BLaER1 treated with 17β-estradiol and CSF1 and Interleukin-3, amounts not matched to agents 10 nM and 100 nM (cell line): ENCODE measurements at regions not wholly inside any gene's neighbourhood (a gene's known extent, or its start where the extent isn't known, plus 50 kb on each side); places are given as distances from the start of the nearest gene placed in this dataset.

Experiments used
- H3K27ac ChIP-seq, 11 experiments: shearing (Covaris generic); formaldehyde crosslinking; 2 replicates each; pipeline ENCODE4 v1.8.1; 2022
- H3K27me3 ChIP-seq, 11 experiments: shearing (Covaris generic); formaldehyde crosslinking; 2 replicates each; pipeline ENCODE4 v1.8.1; 2022
- H3K36me3 ChIP-seq, 11 experiments: shearing (Covaris generic); formaldehyde crosslinking; 2 replicates each; pipeline ENCODE4 v1.8.1; 2022
- H3K4me1 ChIP-seq, 10 experiments: shearing (Covaris generic); formaldehyde crosslinking; 2 replicates each; pipeline ENCODE4 v1.8.1; 2022
- H3K4me2 ChIP-seq, 11 experiments: shearing (Covaris generic); formaldehyde crosslinking; 2 replicates each; pipeline ENCODE4 v1.8.1; 2022
- H3K4me3 ChIP-seq, 10 experiments: shearing (Covaris generic); formaldehyde crosslinking; 2 replicates each; pipeline ENCODE4 v1.8.1; 2022
- H3K9ac ChIP-seq, 11 experiments: shearing (Covaris generic); formaldehyde crosslinking; 2 replicates each; pipeline ENCODE4 v1.8.1; 2022
- H3K9me3 ChIP-seq, 11 experiments: shearing (Covaris generic); formaldehyde crosslinking; replicated peaks in 1 of 11; 2 replicates each; pipeline ENCODE4 v1.8.1; 2022
- H4K20me1 ChIP-seq, 11 experiments: shearing (Covaris generic); formaldehyde crosslinking; 2 replicates each; pipeline ENCODE4 v1.8.1; 2022
- Cebpa-rat ChIP-seq, 11 experiments: shearing (Covaris generic); IDR thresholded peaks; 2 replicates each; pipeline ENCODE4 v1.8.1; 2022

GRCh38 chr5:2164586-2164985 is 281.9 kb upstream of the IRX4 start:
- Histone ChIP-seq H3K9ac (no peak overlapping the region), H3K36me3 (no peaks in the 10 kb centered on the region), H4K20me1 (no peaks in the 10 kb centered on the region; a peak in 1 of 22 replicates), H3K4me2 (no peak overlapping the region), H3K9me3 (no peaks in the 10 kb centered on the region), H3K4me3 (no peak overlapping the region), H3K27me3 (no peaks in the 10 kb centered on the region), H3K27ac (no peak overlapping the region), H3K4me1 (peaks cover 0 to 7% (median 0%) of the 10 kb centered on the region in 10 experiments; a peak in 5 of 20 replicates)
- no peak for TF ChIP-seq Cebpa-rat (IDR thresholded peaks at IDR 0.05)

- Histone ChIP-seq H3K27me3 (no peaks in the 10 kb centered on the region), H3K9ac (no peak overlapping the region), H3K27ac (no peak overlapping the region), H3K36me3 (no peaks in the 10 kb centered on the region), H3K9me3 (no peaks in the 10 kb centered on the region), H3K4me2 (no peak overlapping the region), H4K20me1 (no peaks in the 10 kb centered on the region; a peak in 1 of 22 replicates), H3K4me1 (peaks cover 0 to 7% (median 0%) of the 10 kb centered on the region in 10 experiments; a peak in 5 of 20 replicates), H3K4me3 (no peak overlapping the region)
- TF ChIP-seq Cebpa-rat (IDR thresholded peaks at IDR 0.05), result no peak
These were observed 281.3 kb upstream of the IRX4 start for GRCh38 chr5:2163940-2164490.

GRCh38 chr5:2163060-2163856 is 280.5 kb upstream of the IRX4 start:
- Histone ChIP-seq H4K20me1 (no peaks in the 10 kb centered on the region; a peak in 1 of 22 replicates), H3K4me1 (peaks cover 0 to 7% (median 0%) of the 10 kb centered on the region in 10 experiments; a peak in 5 of 20 replicates), H3K36me3 (no peaks in the 10 kb centered on the region), H3K4me2 (no peak overlapping the region), H3K27me3 (no peaks in the 10 kb centered on the region), H3K27ac (no peak overlapping the region), H3K4me3 (no peak overlapping the region), H3K9me3 (no peaks in the 10 kb centered on the region), H3K9ac (no peak overlapping the region)
- TF ChIP-seq Cebpa-rat (IDR thresholded peaks at IDR 0.05), result no peak

GRCh38 chr5:2160811-2161210 is 278.1 kb upstream of the IRX4 start:
- Histone ChIP-seq H3K4me1 (peaks cover 0 to 9% (median 8%) of the 10 kb centered on the region in 10 experiments; a peak in 14 of 20 replicates), H3K9me3 (no peaks in the 10 kb centered on the region), H3K27ac (no peak overlapping the region), H3K4me3 (no peak overlapping the region), H3K36me3 (no peaks in the 10 kb centered on the region), H4K20me1 (no peaks in the 10 kb centered on the region), H3K9ac (no peak overlapping the region), H3K4me2 (no peak overlapping the region), H3K27me3 (no peaks in the 10 kb centered on the region)
- TF ChIP-seq Cebpa-rat (IDR thresholded peaks at IDR 0.05), result no peak

- no peaks in the 10 kb centered on the region for H3K36me3 ChIP-seq
- peaks cover 0 to 13% (median 10%) of the 10 kb centered on the region in 10 experiments; a peak in 14 of 20 replicates for H3K4me1 ChIP-seq
- no peak overlapping the region for H3K9ac ChIP-seq
- no peak overlapping the region for H3K4me2 ChIP-seq
- no peaks in the 10 kb centered on the region for H3K27me3 ChIP-seq
- no peak for TF ChIP-seq Cebpa-rat (IDR thresholded peaks at IDR 0.05)
- H3K27ac ChIP-seq, result no peak overlapping the region
- no peaks in the 10 kb centered on the region for H3K9me3 ChIP-seq
- H4K20me1 ChIP-seq, result no peaks in the 10 kb centered on the region
- no peak overlapping the region for H3K4me3 ChIP-seq
These were observed 276.0 kb upstream of the IRX4 start for GRCh38 chr5:2158767-2159166.

- no peak overlapping the region for H3K9ac ChIP-seq
- peaks cover 0 to 13% (median 10%) of the 10 kb centered on the region in 10 experiments; a peak in 14 of 20 replicates for H3K4me1 ChIP-seq
- TF ChIP-seq Cebpa-rat (IDR thresholded peaks at IDR 0.05), result no peak
- H3K9me3 ChIP-seq, result no peaks in the 10 kb centered on the region
- no peak overlapping the region for H3K27ac ChIP-seq
- H3K4me3 ChIP-seq, result no peak overlapping the region
- no peaks in the 10 kb centered on the region for H3K36me3 ChIP-seq
- no peak overlapping the region for H3K4me2 ChIP-seq
- no peaks in the 10 kb centered on the region for H3K27me3 ChIP-seq
- no peaks in the 10 kb centered on the region for H4K20me1 ChIP-seq
These were observed 275.4 kb upstream of the IRX4 start for GRCh38 chr5:2158109-2158508.

GRCh38 chr5:2157372-2157771 is 274.6 kb upstream of the IRX4 start:
- TF ChIP-seq Cebpa-rat (IDR thresholded peaks at IDR 0.05), result no peak
- H3K4me2 ChIP-seq, result no peak overlapping the region
- peaks cover 0 to 13% (median 10%) of the 10 kb centered on the region in 10 experiments; a peak in 14 of 20 replicates for H3K4me1 ChIP-seq
- H3K9me3 ChIP-seq, result no peaks in the 10 kb centered on the region
- no peaks in the 10 kb centered on the region for H4K20me1 ChIP-seq
- H3K4me3 ChIP-seq, result no peak overlapping the region
- H3K9ac ChIP-seq, result no peak overlapping the region
- no peaks in the 10 kb centered on the region for H3K36me3 ChIP-seq
- H3K27me3 ChIP-seq, result no peaks in the 10 kb centered on the region
- H3K27ac ChIP-seq, result no peak overlapping the region

- H3K27ac ChIP-seq, result no peak overlapping the region
- H3K9ac ChIP-seq, result no peak overlapping the region
- H3K4me3 ChIP-seq, result no peak overlapping the region
- TF ChIP-seq Cebpa-rat (IDR thresholded peaks at IDR 0.05), result no peak
- peak overlapping the region in 9 of 11 experiments; percentile 9 to 68 (median 49); a peak in 14 of 22 replicates for H3K4me2 ChIP-seq
- H3K9me3 ChIP-seq, result no peaks in the 10 kb centered on the region
- no peaks in the 10 kb centered on the region for H3K36me3 ChIP-seq
- H3K4me1 ChIP-seq, result peaks cover 0 to 13% (median 10%) of the 10 kb centered on the region in 10 experiments; a peak in 14 of 20 replicates
- no peaks in the 10 kb centered on the region for H4K20me1 ChIP-seq
- H3K27me3 ChIP-seq, result no peaks in the 10 kb centered on the region
These were observed 273.8 kb upstream of the IRX4 start for GRCh38 chr5:2156358-2157059.

GRCh38 chr5:2155556-2155955 is 272.8 kb upstream of the IRX4 start:
- Histone ChIP-seq H3K9ac (no peak overlapping the region), H3K9me3 (no peaks in the 10 kb centered on the region), H3K27me3 (no peaks in the 10 kb centered on the region), H3K4me2 (peak overlapping the region in 5 of 11 experiments; percentile 44 to 68 (median 67); a peak in 9 of 22 replicates), H3K4me1 (peaks cover 0 to 13% (median 10%) of the 10 kb centered on the region in 10 experiments; a peak in 14 of 20 replicates), H3K4me3 (no peak overlapping the region), H3K27ac (no peak overlapping the region), H4K20me1 (no peaks in the 10 kb centered on the region), H3K36me3 (no peaks in the 10 kb centered on the region)
- no peak for TF ChIP-seq Cebpa-rat (IDR thresholded peaks at IDR 0.05)
